Lung (tissue), 11 donors: ENCODE measurements at regions not wholly inside any gene's neighbourhood (a gene's known extent, or its start where the extent isn't known, plus 50 kb on each side); places are given as distances from the start of the nearest gene placed in this dataset.

Experiments used
- ATAC-seq: fragments of 200-7000 bp; cut with Tn5 transposase; one replicate; pipeline ENCODE4 v1.9.1; 2020; ENCODE audit warnings: moderate number of reproducible peaks; ENCODE audit not compliant: insufficient read depth, low FRiP score
- DNase-seq, 3 donors: peaks; one replicate each; pipeline ENCODE4 v3.0.0-alpha.2; 2013 to 2017
- H3K27ac ChIP-seq, 2 donors: one replicate each; pipeline ENCODE4 v1.5.1; 2013; ENCODE audit warnings: mild to moderate bottlenecking in 2 of 2, moderate library complexity in 2 of 2, control low read depth in 1 of 2, inconsistent platforms in 1 of 2, low read depth in 1 of 2, low read length in 1 of 2
- H3K27me3 ChIP-seq, 3 donors: one replicate each; pipeline ENCODE4 v1.5.1; 2013; ENCODE audit warnings: low read length in 2 of 3; ENCODE audit not compliant: control insufficient read depth in 3 of 3, insufficient read depth in 3 of 3
- H3K36me3 ChIP-seq, 4 donors: one replicate each; pipeline ENCODE4 v1.5.1; 2013; ENCODE audit warnings: low read length in 4 of 4, mild to moderate bottlenecking in 1 of 4, moderate library complexity in 1 of 4; ENCODE audit not compliant: control insufficient read depth in 4 of 4, insufficient read depth in 4 of 4
- H3K4me1 ChIP-seq, 5 donors: one replicate each; pipeline ENCODE4 v1.5.1; 2013; ENCODE audit warnings: low read length in 5 of 5, mild to moderate bottlenecking in 2 of 5, moderate library complexity in 1 of 5; ENCODE audit not compliant: control insufficient read depth in 5 of 5, insufficient read depth in 5 of 5
- H3K4me3 ChIP-seq: one replicate; pipeline ENCODE4 v1.5.1; 2013; ENCODE audit warnings: mild to moderate bottlenecking, control low read depth, moderate library complexity
- H3K9ac ChIP-seq, 2 donors: one replicate each; pipeline ENCODE4 v1.5.1; 2013; ENCODE audit warnings: low read length in 2 of 2, control low read depth in 1 of 2; ENCODE audit not compliant: insufficient read depth in 1 of 2
- H3K9me3 ChIP-seq, 4 donors: one replicate each; pipeline ENCODE4 v1.5.1; 2013; ENCODE audit warnings: low read length in 3 of 4, mild to moderate bottlenecking in 1 of 4, moderate library complexity in 1 of 4; ENCODE audit not compliant: control insufficient read depth in 4 of 4, insufficient read depth in 3 of 4
- WGBS, 2 donors: extraction: QIAGEN DNeasy Blood & Tissue Kit; methylation state at CpG; one replicate each; pipeline ENCODE4 v1.1.7; 2013; 5-methylcytosine and 5-hydroxymethylcytosine counted together
- TF ChIP-seq, protein P1 (sequence below): IDR thresholded peaks from 2 replicates; pipeline ENCODE4 v1.5.1; 2012; ENCODE audit warnings: mild to moderate bottlenecking; ENCODE audit errors: control extremely low read depth, extremely low read depth
- donor health status: control.
- donor health status: control.
- donor health status: Bipolar disorder and iron deficiency.
- donor health status: healthy.
- donor health status: DM: yes; HTN: yes; CAD: no.

DNA sequence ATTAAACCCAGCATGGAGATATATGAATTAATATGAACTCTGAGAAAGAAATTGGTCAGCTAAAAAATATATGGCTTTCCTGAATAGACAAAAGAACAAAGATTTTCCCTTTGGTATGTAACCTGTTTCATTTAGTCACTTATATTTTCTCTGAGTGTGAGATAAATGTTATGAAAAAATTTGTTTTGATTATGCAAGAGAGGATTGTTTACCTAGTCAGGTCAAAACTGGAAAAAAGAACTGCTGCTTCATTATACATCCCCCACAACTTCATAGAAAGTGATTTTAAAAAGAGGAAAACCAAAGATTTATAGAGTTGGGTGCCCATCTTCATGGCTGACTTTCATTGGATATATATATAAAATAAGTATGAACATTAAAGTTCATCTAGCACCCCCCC lies 242.2 kb upstream of the FN1 start:
- Histone ChIP-seq H3K9ac (no peak overlapping the region), H3K4me1 (peaks cover 0 to 16% (median 0%) of the 10 kb centered on the region in 5 donors), H3K27ac (no peak overlapping the region), H3K4me3 (no peak overlapping the region), H3K27me3 (no peaks in the 10 kb centered on the region), H3K9me3 (peaks cover 0 to 1% (median 0%) of the 10 kb centered on the region in 4 donors), H3K36me3 (no peaks in the 10 kb centered on the region)
- no peak for DNase-seq
- TF ChIP-seq, protein P1, sequence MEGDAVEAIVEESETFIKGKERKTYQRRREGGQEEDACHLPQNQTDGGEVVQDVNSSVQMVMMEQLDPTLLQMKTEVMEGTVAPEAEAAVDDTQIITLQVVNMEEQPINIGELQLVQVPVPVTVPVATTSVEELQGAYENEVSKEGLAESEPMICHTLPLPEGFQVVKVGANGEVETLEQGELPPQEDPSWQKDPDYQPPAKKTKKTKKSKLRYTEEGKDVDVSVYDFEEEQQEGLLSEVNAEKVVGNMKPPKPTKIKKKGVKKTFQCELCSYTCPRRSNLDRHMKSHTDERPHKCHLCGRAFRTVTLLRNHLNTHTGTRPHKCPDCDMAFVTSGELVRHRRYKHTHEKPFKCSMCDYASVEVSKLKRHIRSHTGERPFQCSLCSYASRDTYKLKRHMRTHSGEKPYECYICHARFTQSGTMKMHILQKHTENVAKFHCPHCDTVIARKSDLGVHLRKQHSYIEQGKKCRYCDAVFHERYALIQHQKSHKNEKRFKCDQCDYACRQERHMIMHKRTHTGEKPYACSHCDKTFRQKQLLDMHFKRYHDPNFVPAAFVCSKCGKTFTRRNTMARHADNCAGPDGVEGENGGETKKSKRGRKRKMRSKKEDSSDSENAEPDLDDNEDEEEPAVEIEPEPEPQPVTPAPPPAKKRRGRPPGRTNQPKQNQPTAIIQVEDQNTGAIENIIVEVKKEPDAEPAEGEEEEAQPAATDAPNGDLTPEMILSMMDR, result no peak
- no peak for ATAC-seq

GRCh38 chr2:215677481-215677880 lies 241.6 kb upstream of the FN1 start:
- Histone ChIP-seq H3K4me3 (no peak overlapping the region), H3K9me3 (peaks cover 0 to 2% (median 0%) of the 10 kb centered on the region in 4 donors), H3K4me1 (peaks cover 0 to 16% (median 0%) of the 10 kb centered on the region in 5 donors), H3K9ac (no peak overlapping the region), H3K36me3 (no peaks in the 10 kb centered on the region), H3K27ac (no peak overlapping the region), H3K27me3 (no peaks in the 10 kb centered on the region)
- DNase-seq (no peak), ATAC-seq (no peak)
- TF ChIP-seq, protein P1, result no peak
- 31 to 75% methylated on average over 2 of the region's 2 CpGs for WGBS, 2 donors

DNA sequence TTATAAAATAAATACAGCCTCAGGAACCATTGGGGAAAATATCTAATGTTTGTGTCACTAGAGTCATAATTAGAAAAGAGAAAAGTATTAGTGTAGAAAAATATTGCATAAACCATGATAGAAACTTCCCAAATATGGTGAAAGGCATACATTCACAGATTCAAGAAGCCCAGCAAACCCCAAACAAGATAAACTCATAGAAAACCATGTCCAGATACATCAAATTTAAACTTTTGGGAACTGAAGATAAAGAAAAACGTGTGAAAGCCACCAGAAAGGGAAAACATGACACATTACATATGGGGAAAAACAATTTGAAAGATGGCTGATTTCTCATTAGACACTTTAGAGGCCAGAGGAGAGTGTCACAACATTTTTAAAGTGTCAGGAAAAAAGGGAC lies 236.5 kb upstream of the FN1 start:
- TF ChIP-seq, protein P1, result no peak
- Histone ChIP-seq H3K36me3 (no peaks in the 10 kb centered on the region), H3K4me3 (no peak overlapping the region), H3K4me1 (peaks cover 0 to 32% (median 10%) of the 10 kb centered on the region in 5 donors), H3K27me3 (no peaks in the 10 kb centered on the region), H3K9ac (no peak overlapping the region), H3K27ac (no peak overlapping the region), H3K9me3 (peaks cover 0 to 2% (median 0%) of the 10 kb centered on the region in 4 donors)
- ATAC-seq (no peak), DNase-seq (no peak)
- 73 to 82% methylated on average over 1 of the region's 1 CpG for WGBS, 2 donors

GRCh38 chr2:215671691-215672090 lies 235.8 kb upstream of the FN1 start:
- Histone ChIP-seq H3K4me1 (peaks cover 0 to 38% (median 10%) of the 10 kb centered on the region in 5 donors), H3K4me3 (no peak overlapping the region), H3K9ac (no peak overlapping the region), H3K9me3 (peaks cover 0 to 2% (median 0%) of the 10 kb centered on the region in 4 donors), H3K27me3 (no peaks in the 10 kb centered on the region), H3K36me3 (no peaks in the 10 kb centered on the region), H3K27ac (no peak overlapping the region)
- TF ChIP-seq, protein P1, result no peak
- 88 to 91% methylated on average over 6 of the region's 6 CpGs for WGBS, 2 donors
- DNase-seq, result no peak
- ATAC-seq, result no peak
